Putamen (tissue), 1 donor: ENCODE measurements at regions not wholly inside any gene's neighbourhood (a gene's known extent, or its start where the extent isn't known, plus 50 kb on each side); places are given as distances from the start of the nearest gene placed in this dataset.

ENCODE experiments used
- DNase-seq: peaks from one replicate; pipeline ENCODE4 v3.0.0-alpha.2; 2016; ENCODE audit warnings: low spot score

DNA sequence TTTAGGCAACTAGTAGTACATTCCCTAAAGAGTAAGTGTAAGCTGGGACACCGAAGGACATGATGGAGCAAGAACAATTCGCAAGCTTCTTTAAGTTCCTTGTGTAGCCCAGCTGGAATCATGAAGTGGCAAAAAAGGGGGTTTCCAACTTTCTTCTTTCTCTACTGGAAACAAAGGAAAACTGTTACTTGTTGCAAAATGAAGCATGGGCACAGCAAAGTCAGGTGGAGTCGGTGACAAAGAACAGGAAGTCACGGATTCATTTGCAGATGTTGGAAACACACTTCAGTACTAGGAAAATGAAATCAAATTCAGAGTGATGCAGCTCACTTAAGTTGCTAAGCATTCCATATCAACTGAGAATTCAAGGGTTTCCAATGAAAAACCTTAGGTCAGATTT lies 706.9 kb upstream of the STXBP6 start:
- no peak for DNase-seq

DNA sequence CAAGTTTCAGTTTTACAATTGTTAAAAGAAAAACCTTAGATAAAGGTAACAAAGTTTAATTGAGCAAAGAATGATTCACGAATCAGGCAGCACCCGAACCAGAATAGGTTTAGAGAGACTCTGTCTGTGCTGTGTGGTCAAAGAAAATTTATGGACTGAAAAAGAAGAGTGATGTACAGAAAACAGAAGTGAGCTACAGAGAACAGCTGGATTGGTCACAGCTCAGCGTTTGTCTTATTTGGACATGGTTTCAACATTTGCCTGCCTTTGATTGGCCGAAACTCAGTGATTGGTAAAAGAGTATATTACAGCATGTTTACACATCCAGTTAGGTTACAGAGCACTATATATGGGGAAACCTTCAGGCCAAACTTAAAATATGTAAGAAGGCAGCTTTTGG lies 703.2 kb upstream of the STXBP6 start:
- no peak for DNase-seq

GRCh38 chr14:25750436-25750835 lies 700.5 kb upstream of the STXBP6 start:
- no peak for DNase-seq
